ENCODE measurements at regions not wholly inside any gene's neighbourhood (a gene's known extent, or its start where the extent isn't known, plus 50 kb on each side); places are given as distances from the start of the nearest gene placed in this dataset.

GRCh38 chr3:18046131-18046915 is 303.9 kb upstream of the TBC1D5 start:
- Histone ChIP-seq H3K27ac (ENCODE audit: low read depth) (no peak overlapping the region), H4K20me1 (replicated peaks; ENCODE audit: insufficient read depth) (no peaks in the 10 kb centered on the region), H3K4me1 (ENCODE audit: insufficient read depth) (no peaks in the 10 kb centered on the region), H3K36me3 (ENCODE audit: insufficient read depth) (no peaks in the 10 kb centered on the region), H3K9me2 (ENCODE audit: insufficient read depth) (no peaks in the 10 kb centered on the region), H3F3A (replicated peaks; ENCODE audit: low read depth) (no peaks in the 10 kb centered on the region), H3K4me2 (no peak overlapping the region), H3K4me3 (no peak overlapping the region), H2AFZ (no peak overlapping the region), H3K27me3 (ENCODE audit: insufficient read depth) (no peaks in the 10 kb centered on the region), H3K79me2 (replicated peaks; ENCODE audit: insufficient read depth) (no peaks in the 10 kb centered on the region)
- Mint-ChIP-seq H3K36me3 (ENCODE audit: low read depth) (no peaks in the 10 kb centered on the region), H3K27me3 (ENCODE audit: insufficient read depth, low read depth, poor library complexity) (peaks cover 2% of the 10 kb centered on the region), H3K9me3 (no peaks in the 10 kb centered on the region), H3K4me1 (peaks cover 8% of the 10 kb centered on the region; the same call in 2 of the 3 replicates), H3K4me3 (no peak overlapping the region), H3K27ac (no peak overlapping the region)
- ATAC-seq (no peak), DNase-seq (ENCODE audit: low spot score) (no peak)
- TF ChIP-seq NANOG (IDR thresholded peaks at IDR 0.05; ENCODE audit: borderline replicate concordance) (no peak), POLR2AphosphoS5 (IDR thresholded peaks at IDR 0.05; ENCODE audit: low read depth) (no peak), REST (IDR thresholded peaks at IDR 0.05; ENCODE audit: unreplicated experiment) (no peak), ETS1 (IDR thresholded peaks at IDR 0.05) (no peak), STAT1 (IDR thresholded peaks at IDR 0.05; ENCODE audit: unreplicated experiment) (no peak), ZNF462 (CRISPR knock-in tag; IDR thresholded peaks at IDR 0.05) (no peak), CTCF (conservative IDR thresholded peaks at IDR 0.05; ENCODE audit: low read depth in 2 of 2) (no peak), EZH2phosphoT487 (IDR thresholded peaks at IDR 0.05; ENCODE audit: unreplicated experiment) (no peak), EZH2 (IDR thresholded peaks at IDR 0.05; ENCODE audit: low read depth, unreplicated experiment) (no peak), CREB1 (CRISPR knock-in tag; IDR thresholded peaks at IDR 0.05; ENCODE audit: low read depth) (no peak), JUNB (IDR thresholded peaks at IDR 0.05; ENCODE audit: unreplicated experiment) (no peak), ZNF114 (CRISPR knock-in tag; IDR thresholded peaks at IDR 0.05) (no peak)
